Endothelial cell of umbilical vein (primary cell): ENCODE measurements at regions not wholly inside any gene's neighbourhood (a gene's known extent, or its start where the extent isn't known, plus 50 kb on each side); places are given as distances from the start of the nearest gene placed in this dataset.

ENCODE experiments used
- BruUV-seq: library from RNA; stranded (reverse); fragments of 400-500 nt; replicated peaks from 2 replicates; lab custom pipeline; 2021; lab: Mats Ljungman, UMichigan
- CTCF ChIA-PET: fragments of 300-600, 350-600 bp; sonication (Branson Sonifier 250); formaldehyde crosslinking; loops from one replicate; lab custom pipeline; 2021; ENCODE audit warnings: antibody characterized with exemption, inconsistent platforms; lab: Charles Lee
- POLR2A ChIA-PET: fragments of 300-600, 350-600 bp; sonication (Branson Sonifier 250); formaldehyde crosslinking; loops from one replicate; lab custom pipeline; 2021; ENCODE audit warnings: antibody characterized with exemption, inconsistent platforms; lab: Charles Lee
- DNase-seq: peaks from one replicate; pipeline ENCODE4 v3.0.0-alpha.2; 2011; ENCODE audit warnings: low read depth, low spot score
- FAIRE-seq: peaks from 2 replicates; lab custom pipeline; 2011; peaks lifted over from hg19 to GRCh38; lab: Jason Lieb, UNC
- H2AFZ ChIP-seq: 2 replicates; pipeline ENCODE4 v1.6.0; 2012; ENCODE audit warnings: low read depth, low read length, control low read depth, inconsistent platforms
- H3K27ac ChIP-seq: 2 replicates; pipeline ENCODE4 v1.5.1; 2011; ENCODE audit warnings: low read depth, mild to moderate bottlenecking, control low read depth, low read length, moderate library complexity; ENCODE audit not compliant: insufficient read depth
- H3K27me3 ChIP-seq, 2 experiments: 2 replicates each; pipeline versions ENCODE4 v1.6.0 to v1.6.1; 2011; ENCODE audit warnings: low read length in 2 of 2, mixed read lengths in 1 of 2; ENCODE audit not compliant: control insufficient read depth in 2 of 2, insufficient read depth in 2 of 2
- H3K36me3 ChIP-seq, 2 experiments: 2 replicates in 1 of 2; 3 replicates in 1 of 2; pipeline ENCODE4 v1.5.1; 2011; ENCODE audit warnings: low read length in 2 of 2, mild to moderate bottlenecking in 1 of 2, moderate library complexity in 1 of 2; ENCODE audit not compliant: control insufficient read depth in 2 of 2, insufficient read depth in 2 of 2; ENCODE audit errors: extremely low read depth in 1 of 2
- H3K4me1 ChIP-seq: 3 replicates; pipeline ENCODE4 v1.5.1; 2011; ENCODE audit warnings: mild to moderate bottlenecking, low read length; ENCODE audit not compliant: control insufficient read depth, insufficient read depth; ENCODE audit errors: extremely low read depth
- H3K4me2 ChIP-seq: 2 replicates; pipeline ENCODE4 v1.6.1; 2011; ENCODE audit warnings: low read length, control low read depth, mixed read lengths; ENCODE audit not compliant: insufficient read depth
- H3K4me3 ChIP-seq, 3 experiments: fragments of 200-600 bp in 1 of 3; sonication (generic), shearing (Covaris generic) in 1 of 3; replicated peaks in 1 of 3; 2 replicates each; pipeline ENCODE4 v1.5.1; 2011 to 2016; ENCODE audit warnings: control low read depth in 3 of 3, low read length in 3 of 3, mild to moderate bottlenecking in 2 of 3, inconsistent platforms in 1 of 3, low read depth in 1 of 3, moderate library complexity in 1 of 3; ENCODE audit not compliant: insufficient read depth in 1 of 3
- H3K79me2 ChIP-seq: 2 replicates; pipeline ENCODE4 v1.6.0; 2012; ENCODE audit warnings: low read length, inconsistent platforms; ENCODE audit not compliant: control insufficient read depth, insufficient read depth
- H3K9ac ChIP-seq: replicated peaks from 2 replicates; pipeline ENCODE3; 2011; ENCODE audit warnings: low read length, control low read depth; ENCODE audit not compliant: insufficient read depth; ENCODE audit errors: extremely low read depth
- H3K9me1 ChIP-seq: replicated peaks from 3 replicates; pipeline ENCODE4 v1.6.0; 2011; ENCODE audit warnings: mild to moderate bottlenecking, low read length; ENCODE audit not compliant: control insufficient read depth, insufficient read depth; ENCODE audit errors: extremely low read depth
- H3K9me3 ChIP-seq: replicated peaks from 2 replicates; pipeline ENCODE4 v1.5.1; 2012; ENCODE audit warnings: low read length, inconsistent platforms; ENCODE audit not compliant: control insufficient read depth, insufficient read depth
- H4K20me1 ChIP-seq: replicated peaks from 2 replicates; pipeline ENCODE3; 2011; ENCODE audit warnings: mild to moderate bottlenecking, low read length; ENCODE audit not compliant: control insufficient read depth, insufficient read depth; ENCODE audit errors: extremely low read depth
- CTCF ChIP-seq, 2 donors: IDR thresholded peaks; 1 replicate in 1 of 2; 2 replicates in 1 of 2; pipeline ENCODE4 v1.5.1; 2011; ENCODE audit warnings: low read length in 2 of 2, mild to moderate bottlenecking in 2 of 2, moderate library complexity in 2 of 2, control low read depth in 1 of 2, inconsistent platforms in 1 of 2, low read depth in 1 of 2; ENCODE audit not compliant: insufficient read depth in 1 of 2; ENCODE audit errors: extremely low read depth in 1 of 2
- EZH2 ChIP-seq: IDR thresholded peaks from 2 replicates; pipeline ENCODE4 v1.6.1; 2012; ENCODE audit warnings: borderline replicate concordance, low read depth, mild to moderate bottlenecking, moderate library complexity, low read length, inconsistent platforms; ENCODE audit not compliant: severe bottlenecking
- FOS ChIP-seq: IDR thresholded peaks from 2 replicates; pipeline ENCODE4 v1.6.1; 2011; ENCODE audit warnings: mild to moderate bottlenecking, low read length, moderate library complexity, borderline replicate concordance; ENCODE audit not compliant: insufficient read depth
- GATA2 ChIP-seq: IDR thresholded peaks from 2 replicates; pipeline ENCODE4 v1.7.0; 2011; ENCODE audit warnings: low read depth, mild to moderate bottlenecking, moderate library complexity, mixed read lengths, low read length; ENCODE audit not compliant: insufficient read length, insufficient read depth
- MYC ChIP-seq: IDR thresholded peaks from one replicate; pipeline ENCODE4 v1.6.1; 2011; ENCODE audit warnings: mild to moderate bottlenecking, low read depth, low read length
- POLR2A ChIP-seq: IDR thresholded peaks from 2 replicates; pipeline ENCODE4 v1.6.1; 2012; ENCODE audit warnings: low read depth, mild to moderate bottlenecking, control low read depth, low read length
- dilution Hi-C: fragments of 300-500 bp; cut with MboI; formaldehyde crosslinking; loops from one replicate; pipeline ENCODE4 v1.15.0; 2019; ENCODE audit warnings: low sequenced_read_pairs; ENCODE audit not compliant: extremely low pct_ligation_motif_present
- intact Hi-C: fragments of 100-400 bp; cut with micrococcal nuclease; formaldehyde crosslinking; loops from one replicate; pipeline ENCODE4 v1.10.0; 2022
- TF ChIP-seq, protein P1 (sequence below): IDR thresholded peaks from 2 replicates; pipeline ENCODE4 v1.6.1; 2011; ENCODE audit not compliant: insufficient read depth, insufficient read length

DNA sequence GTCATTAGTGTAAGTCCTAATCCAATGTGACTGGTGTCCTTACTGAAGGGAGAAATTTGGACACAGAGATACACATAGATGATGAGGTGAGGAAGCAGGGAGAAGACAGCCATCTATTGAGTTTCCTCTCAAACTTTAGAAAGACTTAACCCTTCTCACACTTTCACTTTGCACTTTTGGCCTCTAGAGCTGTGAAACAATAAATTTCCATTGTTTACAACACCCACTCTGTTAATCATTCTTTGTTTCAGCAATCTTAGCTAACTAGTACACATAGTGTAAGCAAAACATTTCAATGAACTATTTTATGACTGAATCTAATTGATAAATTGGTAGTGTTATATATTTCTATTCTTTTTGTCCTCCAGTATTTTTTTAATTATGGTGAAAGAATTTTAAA, 1092.8 kb upstream of the POT1 start:
- H3K79me2 ChIP-seq, result no peaks in the 10 kb centered on the region
- POLR2A ChIA-PET, result no interaction called here
- no peak overlapping the region for H3K9ac ChIP-seq
- intact Hi-C loops (no loop called here), dilution Hi-C loops (no loop called here)
- no peaks in the 10 kb centered on the region for H3K9me3 ChIP-seq
- no peak overlapping the region for H2AFZ ChIP-seq
- H3K36me3 ChIP-seq, result no peaks in the 10 kb centered on the region
- FAIRE-seq (no peak), DNase-seq (no peak)
- H3K4me2 ChIP-seq, result no peak overlapping the region
- no peak overlapping the region for H3K27ac ChIP-seq
- TF ChIP-seq, protein P1, sequence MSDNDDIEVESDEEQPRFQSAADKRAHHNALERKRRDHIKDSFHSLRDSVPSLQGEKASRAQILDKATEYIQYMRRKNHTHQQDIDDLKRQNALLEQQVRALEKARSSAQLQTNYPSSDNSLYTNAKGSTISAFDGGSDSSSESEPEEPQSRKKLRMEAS, result no peak
- TF ChIP-seq FOS (no peak), CTCF (IDR thresholded peaks at IDR 0.05; ENCODE audit: extremely low read depth in 1 of 2, insufficient read depth in 1 of 2, low read depth in 1 of 2, low read length in 2 of 2) (no peak), EZH2 (no peak), GATA2 (no peak), MYC (no peak)
- no peaks in the 10 kb centered on the region for H4K20me1 ChIP-seq
- no peaks in the 10 kb centered on the region for H3K9me1 ChIP-seq
- H3K4me1 ChIP-seq, result no peaks in the 10 kb centered on the region
- no peak overlapping the region for H3K4me3 ChIP-seq
- BruUV-seq, result no TSS peak
- CTCF ChIA-PET, result no interaction called here
- no peaks in the 10 kb centered on the region for H3K27me3 ChIP-seq

DNA sequence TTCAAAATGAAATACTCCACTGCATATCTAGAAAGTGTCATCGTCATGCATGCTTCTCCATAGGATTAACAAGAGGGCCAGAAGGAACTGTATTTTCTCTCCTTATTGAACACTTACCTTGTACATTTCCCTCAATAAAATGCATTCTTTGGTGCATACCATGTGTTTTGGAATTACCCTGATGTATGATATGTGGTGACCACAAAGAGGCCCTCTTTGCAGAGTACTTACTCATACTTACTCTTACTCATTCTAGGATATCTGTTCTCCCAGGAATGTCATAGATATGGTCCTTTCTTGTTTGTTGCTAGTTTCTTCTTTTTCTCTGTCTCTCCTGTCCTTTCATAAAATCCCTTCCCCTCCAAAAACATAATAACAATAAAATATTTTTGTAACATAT, 1087.1 kb upstream of the POT1 start:
- H3K79me2 ChIP-seq, result no peaks in the 10 kb centered on the region
- no peaks in the 10 kb centered on the region for H3K9me1 ChIP-seq
- no peaks in the 10 kb centered on the region for H3K27me3 ChIP-seq
- H3K27ac ChIP-seq, result no peak overlapping the region
- no peak overlapping the region for H3K4me3 ChIP-seq
- no peak overlapping the region for H2AFZ ChIP-seq
- H3K4me2 ChIP-seq, result no peak overlapping the region
- no peak for TF ChIP-seq MYC
- no peak for TF ChIP-seq GATA2
- TF ChIP-seq EZH2, result no peak
- no peak for TF ChIP-seq POLR2A
- DNase-seq (no peak), FAIRE-seq (no peak)
- no peak overlapping the region for H3K9ac ChIP-seq
- CTCF ChIA-PET, result no interaction called here
- no TSS peak for BruUV-seq
- intact Hi-C loops, result no loop called here
- no peaks in the 10 kb centered on the region for H4K20me1 ChIP-seq
- no peaks in the 10 kb centered on the region for H3K9me3 ChIP-seq
- POLR2A ChIA-PET, result no interaction called here
- dilution Hi-C loops, result no loop called here
- H3K4me1 ChIP-seq, result no peaks in the 10 kb centered on the region
- H3K36me3 ChIP-seq, result no peaks in the 10 kb centered on the region
